ENCODE measurements at regions not wholly inside any gene's neighbourhood (a gene's known extent, or its start where the extent isn't known, plus 50 kb on each side); places are given as distances from the start of the nearest gene placed in this dataset.

DNA sequence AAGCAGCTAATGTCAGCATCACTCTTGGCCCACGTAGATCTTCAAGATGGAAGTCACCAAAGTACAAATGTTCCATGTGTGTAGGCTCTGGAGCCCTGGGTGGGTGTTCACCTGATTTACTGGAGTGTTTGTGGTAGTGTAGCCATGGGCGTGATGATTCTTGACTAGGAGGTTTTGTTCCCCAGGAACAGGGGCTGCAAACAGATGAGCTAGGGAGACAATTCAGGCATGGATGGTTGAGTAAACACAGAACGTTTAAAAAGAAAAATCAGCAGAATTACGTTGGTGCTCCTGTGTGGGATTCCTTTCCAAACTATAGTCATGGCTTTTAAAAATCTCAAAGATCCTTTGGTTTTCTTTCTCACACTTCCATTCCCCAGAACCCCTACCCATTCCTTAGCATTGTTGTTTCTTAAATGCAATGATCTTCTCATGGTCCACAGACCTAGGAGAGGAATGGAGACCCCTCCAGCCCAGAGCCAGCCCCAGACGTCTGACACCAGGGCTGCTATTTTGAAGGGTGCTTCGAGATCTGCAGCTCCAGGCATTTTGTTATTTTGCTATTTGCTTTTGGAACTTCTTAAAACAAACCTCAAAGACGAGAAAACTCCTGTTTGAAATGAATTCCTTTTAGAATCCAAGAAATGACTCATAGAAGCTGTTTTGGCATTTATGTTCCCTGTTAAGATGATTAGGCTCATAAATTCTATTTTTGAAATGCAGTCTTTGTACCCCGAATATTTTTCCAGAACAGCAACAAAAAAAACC lies 115.1 kb downstream of the ETS2 start:
- peak; percentile 68 for DNase-seq
- Histone ChIP-seq H3K9ac (peak overlapping the region; percentile 18; the same call in 1 of the 2 replicates), H3K27ac (peak overlapping the region; percentile 22; the same call in 1 of the 2 replicates), H3K9me3 (ENCODE audit: low read depth) (no peaks in the 10 kb centered on the region), H3K27me3 (replicated peaks; ENCODE audit: insufficient read depth) (no peaks in the 10 kb centered on the region), H3K4me1 (ENCODE audit: insufficient read depth) (peaks cover 20% of the 10 kb centered on the region), H3K4me3 (peak overlapping the region; percentile 40), H3F3A (ENCODE audit: insufficient read depth) (peaks cover 16% of the 10 kb centered on the region), H3K4me2 (ENCODE audit: unreplicated experiment) (peak overlapping the region; percentile 74), H2AFZ (0 out of 2 replicates have a peak overlapping the region, but pooled peaks have one; percentile 35), H3K9me2 (ENCODE audit: insufficient read depth) (no peaks in the 10 kb centered on the region), H3K79me2 (ENCODE audit: insufficient read depth) (no peaks in the 10 kb centered on the region), H4K20me1 (ENCODE audit: insufficient read depth) (no peaks in the 10 kb centered on the region), H3K36me3 (ENCODE audit: low read depth) (no peaks in the 10 kb centered on the region)
- WGBS, 2 experiments (ENCODE audit: low coverage in 1 of 2, low lambda C conversion rate in 2 of 2, missing lambda C conversion rate in 2 of 2), result 17 to 23% methylated on average over 8 of the region's 8 CpGs
- in situ Hi-C loops (cut with MboI), result no loop called here
- TF ChIP-seq EZH2 (IDR thresholded peaks at IDR 0.05; ENCODE audit: insufficient read depth, poor library complexity, severe bottlenecking), result no peak
- TF ChIP-seq EZH2phosphoT487 (IDR thresholded peaks at IDR 0.05; ENCODE audit: insufficient read depth, low read depth), result no peak

DNA sequence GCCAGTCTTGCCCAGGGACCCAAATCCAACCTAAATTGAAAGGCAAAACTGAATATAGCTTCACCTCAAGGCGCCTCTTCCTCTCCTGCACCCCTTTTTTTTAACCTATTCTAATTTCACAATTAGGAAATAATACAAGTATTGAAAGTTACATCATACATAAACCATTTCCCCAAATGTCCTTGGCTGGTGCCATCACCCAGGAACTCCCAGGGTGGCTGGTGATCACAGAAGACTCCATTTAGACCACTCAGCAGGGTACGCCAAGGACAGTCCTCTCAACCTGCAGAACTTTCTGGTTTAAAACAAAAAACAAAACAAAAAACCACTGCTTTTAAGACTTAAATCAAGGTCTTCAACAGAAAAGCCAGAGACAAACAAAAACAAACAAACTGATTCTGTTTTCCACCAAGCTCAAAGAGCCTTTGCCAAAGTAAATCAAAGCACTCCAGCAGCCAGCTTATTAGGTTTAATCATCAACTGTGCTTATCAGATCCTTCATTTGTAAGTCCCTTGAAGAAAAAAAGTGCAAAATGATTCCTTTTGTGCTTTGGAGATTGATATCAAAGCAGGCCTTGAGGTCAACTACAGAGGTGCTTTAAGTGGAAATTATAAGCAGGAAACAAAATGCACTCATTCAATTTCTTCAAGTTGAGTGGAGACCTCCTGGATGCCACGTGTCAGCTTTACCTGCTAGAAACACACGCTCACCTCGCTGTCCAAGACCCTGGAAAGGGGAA lies 113.0 kb downstream of the ETS2 start:
- no peaks in the 10 kb centered on the region for H3K36me3 ChIP-seq (ENCODE audit: low read depth)
- in situ Hi-C loops (cut with MboI), result no loop called here
- H3K9me2 ChIP-seq (ENCODE audit: insufficient read depth), result no peaks in the 10 kb centered on the region
- DNase-seq, result no peak
- peaks cover 16% of the 10 kb centered on the region for H3F3A ChIP-seq (ENCODE audit: insufficient read depth)
- no peak overlapping the region for H2AFZ ChIP-seq
- H4K20me1 ChIP-seq (ENCODE audit: insufficient read depth), result no peaks in the 10 kb centered on the region
- H3K4me3 ChIP-seq, result no peak overlapping the region
- no peak overlapping the region for H3K27ac ChIP-seq
- H3K4me1 ChIP-seq (ENCODE audit: insufficient read depth), result peaks cover 20% of the 10 kb centered on the region
- TF ChIP-seq EZH2phosphoT487 (IDR thresholded peaks at IDR 0.05; ENCODE audit: insufficient read depth, low read depth) (no peak), EZH2 (IDR thresholded peaks at IDR 0.05; ENCODE audit: insufficient read depth, poor library complexity, severe bottlenecking) (no peak)
- no peaks in the 10 kb centered on the region for H3K79me2 ChIP-seq (ENCODE audit: insufficient read depth)
- 96 to 98% methylated on average over 5 of the region's 5 CpGs for WGBS, 2 experiments (ENCODE audit: low coverage in 1 of 2, low lambda C conversion rate in 2 of 2, missing lambda C conversion rate in 2 of 2)
- no peak overlapping the region for H3K9ac ChIP-seq
- H3K4me2 ChIP-seq (ENCODE audit: unreplicated experiment), result no peak overlapping the region
- no peaks in the 10 kb centered on the region for H3K9me3 ChIP-seq (ENCODE audit: low read depth)
- H3K27me3 ChIP-seq (replicated peaks; ENCODE audit: insufficient read depth), result no peaks in the 10 kb centered on the region

DNA sequence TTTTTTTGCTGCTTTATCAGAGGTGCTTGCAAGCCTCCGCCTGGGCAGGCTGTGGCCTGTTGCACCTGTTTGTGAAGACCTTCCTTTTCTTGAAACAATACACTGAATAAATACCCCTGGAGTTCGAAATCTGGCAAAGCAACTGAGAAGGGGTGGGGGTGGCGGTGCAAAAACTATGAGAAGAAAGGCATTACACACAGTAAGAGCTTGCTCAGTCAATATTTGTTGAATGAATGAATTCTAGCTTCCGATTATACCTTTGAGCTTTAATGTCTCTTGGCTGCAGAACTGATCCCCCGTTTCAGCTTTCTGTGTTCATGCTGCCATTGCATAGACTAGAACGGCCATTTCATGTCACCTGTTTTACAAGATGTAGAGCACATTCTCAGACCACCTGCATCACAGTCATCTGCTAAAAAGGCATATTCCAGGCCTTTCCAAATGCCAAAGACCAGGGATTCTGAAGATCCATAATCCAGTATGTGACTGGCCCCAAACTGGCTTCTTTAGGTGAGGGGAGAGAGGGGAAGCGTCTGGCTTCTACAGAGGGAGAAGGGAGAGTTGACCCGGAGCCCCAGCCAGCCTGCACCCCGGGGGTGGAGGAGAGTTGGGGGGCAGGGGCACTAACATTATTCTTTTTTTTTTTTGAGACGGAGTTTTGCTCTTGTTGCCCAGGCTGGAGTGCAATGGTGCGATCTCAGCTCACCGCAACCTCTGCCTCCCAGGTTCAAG lies 111.5 kb downstream of the ETS2 start:
- Histone ChIP-seq H3K4me3 (no peak overlapping the region), H3K27ac (no peak overlapping the region), H2AFZ (no peak overlapping the region), H3K4me2 (ENCODE audit: unreplicated experiment) (no peak overlapping the region), H3F3A (ENCODE audit: insufficient read depth) (peaks cover 16% of the 10 kb centered on the region), H3K9me2 (ENCODE audit: insufficient read depth) (no peaks in the 10 kb centered on the region), H3K4me1 (ENCODE audit: insufficient read depth) (peaks cover 27% of the 10 kb centered on the region), H3K36me3 (ENCODE audit: low read depth) (no peaks in the 10 kb centered on the region), H4K20me1 (ENCODE audit: insufficient read depth) (no peaks in the 10 kb centered on the region), H3K9me3 (ENCODE audit: low read depth) (no peaks in the 10 kb centered on the region), H3K27me3 (replicated peaks; ENCODE audit: insufficient read depth) (no peaks in the 10 kb centered on the region), H3K79me2 (ENCODE audit: insufficient read depth) (no peaks in the 10 kb centered on the region), H3K9ac (no peak overlapping the region)
- DNase-seq, result no peak
- in situ Hi-C loops (cut with MboI), result no loop called here
- no peak for TF ChIP-seq EZH2 (IDR thresholded peaks at IDR 0.05; ENCODE audit: insufficient read depth, poor library complexity, severe bottlenecking)
- 90 to 92% methylated on average over 9 to 12 of the region's 12 CpGs for WGBS, 2 experiments (ENCODE audit: low coverage in 1 of 2, low lambda C conversion rate in 2 of 2, missing lambda C conversion rate in 2 of 2)

DNA sequence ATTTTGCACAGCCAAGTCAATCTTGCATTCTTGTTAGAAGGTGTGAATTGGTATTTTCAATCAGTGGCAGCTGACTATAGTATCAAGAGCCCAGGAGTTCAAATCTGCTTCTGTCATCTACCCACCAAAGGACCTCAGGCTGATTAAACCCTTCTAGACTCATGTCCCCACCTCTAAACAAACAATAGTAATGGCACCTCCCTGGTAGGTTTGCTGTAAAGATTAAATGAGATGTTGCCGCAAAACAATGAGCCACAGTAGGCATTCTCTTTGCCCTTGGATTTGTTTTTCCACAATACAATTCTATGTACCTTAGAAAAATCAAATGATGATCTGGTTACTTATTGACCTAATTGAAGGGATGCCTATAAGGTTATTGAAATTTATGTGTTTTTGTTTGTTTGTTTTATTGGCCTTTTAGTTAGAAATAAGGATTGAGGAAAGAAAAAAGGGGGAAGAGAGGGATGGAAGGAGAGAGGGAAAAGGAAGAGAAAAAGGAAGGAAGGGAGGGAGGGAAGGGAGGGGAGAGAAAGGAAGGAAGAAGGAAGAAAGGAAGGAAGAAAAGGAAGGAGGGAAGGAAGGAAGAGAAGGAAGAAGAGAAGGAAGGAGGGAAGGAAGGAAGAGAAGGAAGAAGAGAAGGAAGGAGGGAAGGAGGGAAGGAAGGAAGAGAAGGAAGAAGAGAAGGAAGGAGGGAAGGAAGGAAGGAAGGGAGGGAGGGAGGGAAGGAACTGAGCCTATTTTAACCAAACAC lies 110.7 kb downstream of the ETS2 start:
- H3K36me3 ChIP-seq (ENCODE audit: low read depth), result no peaks in the 10 kb centered on the region
- peaks cover 23% of the 10 kb centered on the region for H3K4me1 ChIP-seq (ENCODE audit: insufficient read depth)
- H3K4me3 ChIP-seq, result no peak overlapping the region
- H3K9me2 ChIP-seq (ENCODE audit: insufficient read depth), result no peaks in the 10 kb centered on the region
- H3F3A ChIP-seq (ENCODE audit: insufficient read depth), result peaks cover 12% of the 10 kb centered on the region
- no peak overlapping the region for H3K9ac ChIP-seq
- in situ Hi-C loops (cut with MboI), result no loop called here
- no peak overlapping the region for H3K4me2 ChIP-seq (ENCODE audit: unreplicated experiment)
- no peak for TF ChIP-seq EZH2phosphoT487 (IDR thresholded peaks at IDR 0.05; ENCODE audit: insufficient read depth, low read depth)
- H3K27ac ChIP-seq, result no peak overlapping the region
- DNase-seq, result no peak
- no peaks in the 10 kb centered on the region for H3K9me3 ChIP-seq (ENCODE audit: low read depth)
- no peaks in the 10 kb centered on the region for H4K20me1 ChIP-seq (ENCODE audit: insufficient read depth)
- H3K27me3 ChIP-seq (replicated peaks; ENCODE audit: insufficient read depth), result no peaks in the 10 kb centered on the region
- 95 to 96% methylated on average over 1 of the region's 1 CpG for WGBS, 2 experiments (ENCODE audit: low coverage in 1 of 2, low lambda C conversion rate in 2 of 2, missing lambda C conversion rate in 2 of 2)
- H2AFZ ChIP-seq, result no peak overlapping the region
- H3K79me2 ChIP-seq (ENCODE audit: insufficient read depth), result no peaks in the 10 kb centered on the region

Measured in GM23248 (cell line).